SH-SY5Y (cell line): ENCODE measurements at regions not wholly inside any gene's neighbourhood (a gene's known extent, or its start where the extent isn't known, plus 50 kb on each side); places are given as distances from the start of the nearest gene placed in this dataset.

Experiments used
- GATA2 ChIP-seq: IDR thresholded peaks from 2 replicates; pipeline ENCODE4 v1.6.1; 2011; ENCODE audit warnings: mild to moderate bottlenecking, low read depth, low read length
- GATA3 ChIP-seq: IDR thresholded peaks from 2 replicates; pipeline ENCODE4 v1.6.1; 2011; ENCODE audit warnings: low read depth, mild to moderate bottlenecking, low read length, moderate library complexity

DNA sequence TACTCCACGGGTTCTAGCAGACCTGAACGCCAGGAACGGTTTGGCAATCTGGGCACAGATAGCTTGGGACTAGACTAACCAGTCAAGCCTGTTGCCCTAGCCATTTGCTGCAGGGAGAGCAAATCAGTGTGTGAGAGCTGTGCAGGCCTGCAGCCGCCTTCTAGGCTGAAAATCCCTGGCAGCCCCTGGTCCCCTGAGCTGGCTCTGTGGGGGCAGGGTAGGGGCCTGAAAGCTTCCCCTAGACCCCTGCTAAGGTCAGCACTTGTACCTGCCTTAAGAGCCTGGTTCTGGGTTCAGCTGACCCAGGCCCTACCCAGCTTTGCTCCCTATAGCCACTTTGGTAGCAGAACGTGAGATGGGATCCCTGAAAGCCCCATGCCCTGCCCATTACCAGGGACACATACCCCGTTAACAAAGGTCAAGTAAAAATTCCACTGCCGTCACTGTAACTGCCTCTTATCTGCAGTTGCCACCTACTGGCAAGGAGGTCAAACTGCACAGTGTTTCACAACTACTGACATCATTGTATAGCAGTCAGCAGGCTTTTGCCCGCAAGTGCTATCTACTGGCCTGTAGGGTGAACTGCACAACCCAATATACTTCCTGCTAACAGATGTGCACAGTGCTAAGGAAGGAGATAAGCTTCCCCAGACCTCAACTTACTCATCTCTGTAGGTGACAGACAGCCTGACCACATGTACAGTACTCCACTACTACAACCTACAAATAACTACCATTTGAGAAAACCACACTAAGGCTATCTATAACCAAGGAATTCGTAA, 95.1 kb upstream of the OLIG3 start:
- no peak for TF ChIP-seq GATA3
- no peak for TF ChIP-seq GATA2
